Fibroblast of skin of right quadriceps (primary cell): ENCODE measurements at regions not wholly inside any gene's neighbourhood (a gene's known extent, or its start where the extent isn't known, plus 50 kb on each side); places are given as distances from the start of the nearest gene placed in this dataset.
"Not testable (repeated sequence)": the region's sequence is repeated elsewhere in the genome, so short reads cannot be mapped to it uniquely, and the experiment has no call there.

Source experiments
- DNase-seq: peaks from one replicate; pipeline ENCODE4 v3.0.0-alpha.2; 2013

- peak; percentile 85 for DNase-seq
Measured at GRCh38 chr5:136810261-136810801, 445.0 kb upstream of the TRPC7 start.

GRCh38 chr5:136809382-136809781, 444.0 kb upstream of the TRPC7 start:
- no peak for DNase-seq

- DNase-seq: no peak
Measured at GRCh38 chr5:136808756-136809155, 443.4 kb upstream of the TRPC7 start.

GRCh38 chr5:136805466-136805865, 440.1 kb upstream of the TRPC7 start:
- DNase-seq: no peak

GRCh38 chr5:136802383-136802782, 437.0 kb upstream of the TRPC7 start:
- DNase-seq: peak; percentile 38

GRCh38 chr5:136799806-136800372, 434.5 kb upstream of the TRPC7 start:
- DNase-seq: peak; percentile 20

GRCh38 chr5:136793300-136793699, 428.0 kb upstream of the TRPC7 start:
- DNase-seq: peak; percentile 37

- peak; percentile 82 for DNase-seq
Measured at GRCh38 chr5:136781464-136781863, 416.1 kb upstream of the TRPC7 start.

- peak; percentile 15 for DNase-seq
Measured at GRCh38 chr5:136780518-136780917, 415.2 kb upstream of the TRPC7 start.

GRCh38 chr5:136776022-136776927, 410.9 kb upstream of the TRPC7 start:
- DNase-seq: peak; percentile 77

GRCh38 chr5:136772491-136772890, 407.1 kb upstream of the TRPC7 start:
- no peak for DNase-seq

- DNase-seq: peak; percentile 73
Measured at GRCh38 chr5:136769900-136770684, 404.7 kb upstream of the TRPC7 start.

GRCh38 chr5:136769093-136769492, 403.7 kb upstream of the TRPC7 start:
- DNase-seq: no peak

- no peak for DNase-seq
Measured at GRCh38 chr5:136768457-136768856, 403.1 kb upstream of the TRPC7 start.

- DNase-seq: no peak
Measured at GRCh38 chr5:136766456-136766855, 401.1 kb upstream of the TRPC7 start.

- no peak for DNase-seq
Measured at GRCh38 chr5:136764601-136765000, 399.3 kb upstream of the TRPC7 start.

- no peak for DNase-seq
Measured at GRCh38 chr5:136763548-136763947, 398.2 kb upstream of the TRPC7 start.

GRCh38 chr5:136754216-136754615, 388.9 kb upstream of the TRPC7 start:
- DNase-seq: no peak

GRCh38 chr5:136750224-136750862, 385.0 kb upstream of the TRPC7 start:
- peak; percentile 76 for DNase-seq

- peak; percentile 69 for DNase-seq
Measured at GRCh38 chr5:136749016-136749415, 383.7 kb upstream of the TRPC7 start.

- DNase-seq: no peak
Measured at GRCh38 chr5:136743052-136743451, 377.7 kb upstream of the TRPC7 start.

- peak; percentile 32 for DNase-seq
Measured at GRCh38 chr5:136740228-136740627, 374.9 kb upstream of the TRPC7 start.

- DNase-seq: not testable (repeated sequence)
Measured at GRCh38 chr5:136739271-136739670, 373.9 kb upstream of the TRPC7 start.
